ENCODE measurements at regions not wholly inside any gene's neighbourhood (a gene's known extent, or its start where the extent isn't known, plus 50 kb on each side); places are given as distances from the start of the nearest gene placed in this dataset.

GRCh38 chr6:141443668-141444289, 688.9 kb upstream of the GJE1 start:
- in situ Hi-C loops (cut with HindIII; ENCODE audit: low pct_unique_long_range_greater_than_20kb, low sequenced_read_pairs) = no loop called here
- DNase-seq (ENCODE audit: low read depth in 1 of 2, low spot score in 1 of 2) = no peak
- no peak for TF ChIP-seq JUND (IDR thresholded peaks at IDR 0.05; ENCODE audit: low read depth)

GRCh38 chr6:141443032-141443431, 689.7 kb upstream of the GJE1 start:
- in situ Hi-C loops (cut with HindIII; ENCODE audit: low pct_unique_long_range_greater_than_20kb, low sequenced_read_pairs) = no loop called here
- DNase-seq (ENCODE audit: low read depth in 1 of 2, low spot score in 1 of 2) = no peak
- TF ChIP-seq JUND (IDR thresholded peaks at IDR 0.05; ENCODE audit: low read depth) = no peak

GRCh38 chr6:141439513-141439912, 693.2 kb upstream of the GJE1 start:
- in situ Hi-C loops (cut with HindIII; ENCODE audit: low pct_unique_long_range_greater_than_20kb, low sequenced_read_pairs) = no loop called here
- no peak for DNase-seq (ENCODE audit: low read depth in 1 of 2, low spot score in 1 of 2)
- no peak for TF ChIP-seq JUND (IDR thresholded peaks at IDR 0.05; ENCODE audit: low read depth)

GRCh38 chr6:141437685-141438084, 695.0 kb upstream of the GJE1 start:
- TF ChIP-seq JUND (IDR thresholded peaks at IDR 0.05; ENCODE audit: low read depth) = no peak
- in situ Hi-C loops (cut with HindIII; ENCODE audit: low pct_unique_long_range_greater_than_20kb, low sequenced_read_pairs) = no loop called here
- DNase-seq (ENCODE audit: low read depth in 1 of 2, low spot score in 1 of 2) = no peak

- TF ChIP-seq JUND (IDR thresholded peaks at IDR 0.05; ENCODE audit: low read depth) = no peak
- in situ Hi-C loops (cut with HindIII; ENCODE audit: low pct_unique_long_range_greater_than_20kb, low sequenced_read_pairs) = no loop called here
- DNase-seq (ENCODE audit: low read depth in 1 of 2, low spot score in 1 of 2) = no peak
These were observed 695.7 kb upstream of the GJE1 start for GRCh38 chr6:141437011-141437410.

GRCh38 chr6:141426400-141426980, 706.2 kb upstream of the GJE1 start:
- no peak for DNase-seq (ENCODE audit: low read depth in 1 of 2, low spot score in 1 of 2)
- in situ Hi-C loops (cut with HindIII; ENCODE audit: low pct_unique_long_range_greater_than_20kb, low sequenced_read_pairs) = no loop called here
- TF ChIP-seq JUND (IDR thresholded peaks at IDR 0.05; ENCODE audit: low read depth) = no peak

GRCh38 chr6:141421378-141421777, 711.3 kb upstream of the GJE1 start:
- peak in 1 of 2 experiments; percentile 7 for DNase-seq (ENCODE audit: low read depth in 1 of 2, low spot score in 1 of 2)
- TF ChIP-seq JUND (IDR thresholded peaks at IDR 0.05; ENCODE audit: low read depth) = no peak
- in situ Hi-C loops (cut with HindIII; ENCODE audit: low pct_unique_long_range_greater_than_20kb, low sequenced_read_pairs) = no loop called here

- no peak for TF ChIP-seq JUND (IDR thresholded peaks at IDR 0.05; ENCODE audit: low read depth)
- in situ Hi-C loops (cut with HindIII; ENCODE audit: low pct_unique_long_range_greater_than_20kb, low sequenced_read_pairs) = no loop called here
- DNase-seq (ENCODE audit: low read depth in 1 of 2, low spot score in 1 of 2) = no peak
These were observed 714.6 kb upstream of the GJE1 start for GRCh38 chr6:141418076-141418475.

- TF ChIP-seq JUND (IDR thresholded peaks at IDR 0.05; ENCODE audit: low read depth) = no peak
- DNase-seq (ENCODE audit: low read depth in 1 of 2, low spot score in 1 of 2) = no peak
- in situ Hi-C loops (cut with HindIII; ENCODE audit: low pct_unique_long_range_greater_than_20kb, low sequenced_read_pairs) = no loop called here
These were observed 716.8 kb upstream of the GJE1 start for GRCh38 chr6:141415896-141416295.

GRCh38 chr6:141413196-141413595, 719.5 kb upstream of the GJE1 start:
- in situ Hi-C loops (cut with HindIII; ENCODE audit: low pct_unique_long_range_greater_than_20kb, low sequenced_read_pairs) = no loop called here
- TF ChIP-seq JUND (IDR thresholded peaks at IDR 0.05; ENCODE audit: low read depth) = no peak
- DNase-seq (ENCODE audit: low read depth in 1 of 2, low spot score in 1 of 2) = no peak

- no peak for DNase-seq (ENCODE audit: low read depth in 1 of 2, low spot score in 1 of 2)
- no peak for TF ChIP-seq JUND (IDR thresholded peaks at IDR 0.05; ENCODE audit: low read depth)
- in situ Hi-C loops (cut with HindIII; ENCODE audit: low pct_unique_long_range_greater_than_20kb, low sequenced_read_pairs) = no loop called here
These were observed 726.0 kb upstream of the GJE1 start for GRCh38 chr6:141406761-141407160.

GRCh38 chr6:141403827-141404226, 728.9 kb upstream of the GJE1 start:
- in situ Hi-C loops (cut with HindIII; ENCODE audit: low pct_unique_long_range_greater_than_20kb, low sequenced_read_pairs) = no loop called here
- TF ChIP-seq JUND (IDR thresholded peaks at IDR 0.05; ENCODE audit: low read depth) = no peak
- no peak for DNase-seq (ENCODE audit: low read depth in 1 of 2, low spot score in 1 of 2)

- DNase-seq (ENCODE audit: low read depth in 1 of 2, low spot score in 1 of 2) = no peak
- TF ChIP-seq JUND (IDR thresholded peaks at IDR 0.05; ENCODE audit: low read depth) = no peak
- in situ Hi-C loops (cut with HindIII; ENCODE audit: low pct_unique_long_range_greater_than_20kb, low sequenced_read_pairs) = no loop called here
These were observed 729.6 kb upstream of the GJE1 start for GRCh38 chr6:141403103-141403502.

GRCh38 chr6:141402489-141402888, 730.2 kb upstream of the GJE1 start:
- in situ Hi-C loops (cut with HindIII; ENCODE audit: low pct_unique_long_range_greater_than_20kb, low sequenced_read_pairs) = no loop called here
- no peak for DNase-seq (ENCODE audit: low read depth in 1 of 2, low spot score in 1 of 2)
- no peak for TF ChIP-seq JUND (IDR thresholded peaks at IDR 0.05; ENCODE audit: low read depth)

Measured in T47D (cell line).